Left ventricle myocardium inferior (tissue), 1 donor: ENCODE measurements at regions not wholly inside any gene's neighbourhood (a gene's known extent, or its start where the extent isn't known, plus 50 kb on each side); places are given as distances from the start of the nearest gene placed in this dataset.
"Not testable (repeated sequence)": the region's sequence is repeated elsewhere in the genome, so short reads cannot be mapped to it uniquely, and the experiment has no call there.

Source experiments
- DNase-seq: peaks from one replicate; pipeline ENCODE4 v3.0.0-alpha.2; 2020
- H3K27ac ChIP-seq: fragments of 200-600 bp; replicated peaks from 2 replicates; pipeline ENCODE4 v1.8.0; 2021
- H3K27me3 ChIP-seq: fragments of 200-600 bp; 2 replicates; pipeline ENCODE4 v1.8.0; 2021; ENCODE audit warnings: low read depth
- H3K36me3 ChIP-seq: fragments of 200-600 bp; 2 replicates; pipeline ENCODE4 v1.8.0; 2021
- H3K4me1 ChIP-seq: fragments of 200-600 bp; 2 replicates; pipeline ENCODE4 v1.8.0; 2021
- H3K4me3 ChIP-seq: fragments of 200-600 bp; 2 replicates; pipeline ENCODE4 v1.8.0; 2021; ENCODE audit warnings: mild to moderate bottlenecking, moderate library complexity
- H3K9me3 ChIP-seq: fragments of 200-600 bp; replicated peaks from 2 replicates; pipeline ENCODE4 v1.8.0; 2021
- intact Hi-C: fragments of 100-400 bp; cut with micrococcal nuclease; formaldehyde crosslinking; loops from one replicate; pipeline ENCODE4 v1.11.0; 2022
- TF ChIP-seq, protein P1 (sequence below): fragments of 200-600 bp; IDR thresholded peaks from 2 replicates; pipeline ENCODE4 v1.8.0; 2021; ENCODE audit warnings: antibody characterized with exemption, mild to moderate bottlenecking, borderline replicate concordance
- donor health status: DM: no; HTN: yes; CAD: no; lungs with severe emphysema.

DNA sequence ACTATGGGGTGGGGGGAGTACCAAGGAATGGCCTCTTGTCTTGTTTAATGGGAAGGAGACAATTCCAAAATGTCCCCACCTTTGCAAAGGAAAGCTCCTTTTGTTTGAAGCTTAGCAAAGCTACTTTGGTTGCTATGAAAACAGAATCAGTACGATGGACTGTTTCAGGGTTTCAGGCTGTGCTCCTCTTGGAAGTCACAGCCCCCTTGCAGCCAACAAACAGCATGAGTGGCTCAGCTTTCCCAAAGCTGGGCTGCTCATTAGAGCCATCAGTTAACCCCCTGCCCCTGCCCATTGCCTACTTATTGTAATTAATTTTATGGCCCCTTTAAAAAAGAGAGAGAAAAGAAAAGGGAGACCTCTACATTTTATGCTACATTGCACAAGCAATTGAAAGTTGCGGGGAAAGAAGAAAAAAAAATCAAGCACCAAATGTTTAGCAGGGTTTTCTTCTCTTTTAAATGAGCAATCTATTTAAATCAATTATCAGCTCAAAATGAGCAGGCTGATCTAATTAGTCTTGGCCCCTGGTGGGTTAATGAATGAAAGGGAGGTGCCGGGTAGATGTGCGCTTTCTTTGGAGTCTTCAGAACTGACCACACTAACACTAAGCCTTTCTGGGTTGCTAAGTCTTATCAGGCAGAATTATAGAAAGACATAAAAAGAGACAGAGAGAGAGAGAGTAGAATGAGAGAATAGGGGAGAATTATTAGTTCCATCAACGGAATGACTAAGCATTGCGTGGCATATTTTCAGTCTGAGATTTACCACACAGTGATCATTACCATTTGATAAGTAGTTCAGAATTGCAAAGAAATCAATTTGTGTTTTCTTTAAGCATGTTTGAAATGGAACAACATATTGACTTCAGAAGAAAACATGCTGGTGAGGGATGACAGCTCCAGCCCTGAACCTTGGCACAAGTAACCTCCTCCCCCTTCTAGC is 284.9 kb downstream of the INSIG2 start:
- no peak for DNase-seq
- no peak overlapping the region for H3K4me3 ChIP-seq
- no peaks in the 10 kb centered on the region for H3K4me1 ChIP-seq
- TF ChIP-seq, protein P1, sequence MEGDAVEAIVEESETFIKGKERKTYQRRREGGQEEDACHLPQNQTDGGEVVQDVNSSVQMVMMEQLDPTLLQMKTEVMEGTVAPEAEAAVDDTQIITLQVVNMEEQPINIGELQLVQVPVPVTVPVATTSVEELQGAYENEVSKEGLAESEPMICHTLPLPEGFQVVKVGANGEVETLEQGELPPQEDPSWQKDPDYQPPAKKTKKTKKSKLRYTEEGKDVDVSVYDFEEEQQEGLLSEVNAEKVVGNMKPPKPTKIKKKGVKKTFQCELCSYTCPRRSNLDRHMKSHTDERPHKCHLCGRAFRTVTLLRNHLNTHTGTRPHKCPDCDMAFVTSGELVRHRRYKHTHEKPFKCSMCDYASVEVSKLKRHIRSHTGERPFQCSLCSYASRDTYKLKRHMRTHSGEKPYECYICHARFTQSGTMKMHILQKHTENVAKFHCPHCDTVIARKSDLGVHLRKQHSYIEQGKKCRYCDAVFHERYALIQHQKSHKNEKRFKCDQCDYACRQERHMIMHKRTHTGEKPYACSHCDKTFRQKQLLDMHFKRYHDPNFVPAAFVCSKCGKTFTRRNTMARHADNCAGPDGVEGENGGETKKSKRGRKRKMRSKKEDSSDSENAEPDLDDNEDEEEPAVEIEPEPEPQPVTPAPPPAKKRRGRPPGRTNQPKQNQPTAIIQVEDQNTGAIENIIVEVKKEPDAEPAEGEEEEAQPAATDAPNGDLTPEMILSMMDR: no peak
- no peaks in the 10 kb centered on the region for H3K9me3 ChIP-seq
- intact Hi-C loops: no loop called here
- no peak overlapping the region for H3K27ac ChIP-seq
- H3K27me3 ChIP-seq: peaks cover 69% of the 10 kb centered on the region
- H3K36me3 ChIP-seq: no peaks in the 10 kb centered on the region

DNA sequence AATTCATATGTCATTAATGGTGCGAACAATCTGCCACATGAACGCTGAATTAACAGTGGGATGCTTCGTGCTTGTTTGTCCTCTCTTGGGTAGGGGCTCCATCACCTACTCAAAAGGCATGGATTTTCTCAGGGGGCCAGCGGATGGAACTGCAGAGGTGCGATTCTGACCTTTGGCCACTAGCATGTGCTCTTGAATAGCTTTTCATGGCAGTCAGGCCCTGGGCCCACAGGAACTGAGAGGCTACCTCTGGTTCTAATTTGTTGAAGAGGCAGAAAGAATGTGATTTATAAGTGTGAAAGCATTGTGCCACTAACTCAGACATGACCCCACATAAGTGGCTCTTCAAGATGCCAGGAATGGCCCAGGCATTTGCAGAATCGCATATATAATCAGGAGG is 283.2 kb downstream of the INSIG2 start:
- no peaks in the 10 kb centered on the region for H3K4me1 ChIP-seq
- TF ChIP-seq, protein P1: peak; percentile 46
- H3K4me3 ChIP-seq: no peak overlapping the region
- peaks cover 58% of the 10 kb centered on the region for H3K27me3 ChIP-seq
- DNase-seq: no peak
- intact Hi-C loops: no loop called here
- H3K9me3 ChIP-seq: no peaks in the 10 kb centered on the region
- no peak overlapping the region for H3K27ac ChIP-seq
- H3K36me3 ChIP-seq: no peaks in the 10 kb centered on the region

DNA sequence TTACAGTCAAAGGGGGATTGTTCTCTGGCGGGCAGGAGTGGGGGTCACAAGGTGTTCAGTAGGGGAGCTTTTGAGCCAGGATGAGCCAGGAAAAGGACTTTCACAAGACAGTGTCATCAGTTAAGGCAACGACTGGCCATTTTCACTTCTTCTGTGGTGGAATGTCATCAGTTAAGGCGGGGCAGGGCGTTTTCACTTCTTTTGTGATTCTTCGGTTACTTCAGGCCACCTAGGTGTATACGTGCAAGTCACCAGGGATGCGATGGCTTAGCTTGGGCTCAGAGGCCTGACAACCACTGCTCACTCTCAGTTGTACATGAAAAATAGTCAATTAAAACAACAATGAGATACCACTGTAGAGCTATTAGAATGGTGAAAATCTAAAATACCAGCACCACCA is 281.2 kb downstream of the INSIG2 start:
- peaks cover 56% of the 10 kb centered on the region for H3K27me3 ChIP-seq
- H3K4me1 ChIP-seq, DNase-seq, intact Hi-C loops, H3K9me3 ChIP-seq, H3K4me3 ChIP-seq, H3K27ac ChIP-seq, H3K36me3 ChIP-seq: not testable (repeated sequence)

DNA sequence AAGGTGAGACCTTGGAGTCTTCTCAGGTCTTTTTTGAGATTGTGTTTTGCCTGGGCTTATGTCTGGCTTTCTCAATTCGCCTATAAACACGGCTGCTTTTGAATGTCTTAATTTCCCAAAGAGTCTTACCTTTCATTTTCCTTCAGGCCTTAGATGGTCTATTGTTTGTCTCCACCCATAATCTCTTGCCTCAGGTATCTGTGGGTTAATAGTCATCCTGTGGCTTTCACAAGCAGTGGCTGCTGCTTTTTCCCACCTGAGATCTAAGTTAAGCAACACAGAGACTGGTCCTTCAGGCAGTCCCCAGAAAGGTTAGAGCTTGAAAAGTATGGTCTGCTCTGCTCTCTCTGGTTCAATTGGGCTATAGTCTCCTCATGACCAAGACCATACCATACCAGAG is 275.3 kb downstream of the INSIG2 start:
- Histone ChIP-seq H3K27me3 (peaks cover 12% of the 10 kb centered on the region), H3K9me3 (peaks cover 8% of the 10 kb centered on the region), H3K27ac (no peak overlapping the region), H3K4me3 (no peak overlapping the region), H3K36me3 (no peaks in the 10 kb centered on the region), H3K4me1 (no peaks in the 10 kb centered on the region)
- intact Hi-C loops: no loop called here
- no peak for DNase-seq
- TF ChIP-seq, protein P1: no peak

DNA sequence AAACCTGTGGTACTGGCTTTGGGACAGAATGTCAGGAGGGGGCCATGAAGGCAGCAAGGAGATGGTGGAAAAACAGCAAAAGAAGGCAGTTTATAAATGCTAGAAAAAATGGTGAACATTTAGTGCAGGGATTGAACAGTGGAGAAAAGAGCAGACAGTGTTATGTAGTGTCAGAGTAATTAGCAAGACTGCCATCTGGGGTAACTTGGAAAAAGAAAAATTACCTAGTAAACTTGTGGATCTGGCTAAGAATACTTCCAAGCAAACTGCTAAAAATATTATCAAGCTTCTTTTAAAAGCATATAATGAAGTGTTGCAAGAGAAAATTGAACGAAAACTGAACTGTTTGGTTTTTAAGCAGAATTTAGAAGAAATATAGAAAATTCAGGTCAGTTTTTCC is 267.8 kb downstream of the INSIG2 start:
- Histone ChIP-seq H3K4me1 (no peaks in the 10 kb centered on the region), H3K9me3 (peaks cover 34% of the 10 kb centered on the region), H3K27ac (no peak overlapping the region), H3K27me3 (peaks cover 17% of the 10 kb centered on the region), H3K36me3 (no peaks in the 10 kb centered on the region), H3K4me3 (no peak overlapping the region)
- TF ChIP-seq, protein P1: no peak
- DNase-seq: no peak
- intact Hi-C loops: no loop called here

DNA sequence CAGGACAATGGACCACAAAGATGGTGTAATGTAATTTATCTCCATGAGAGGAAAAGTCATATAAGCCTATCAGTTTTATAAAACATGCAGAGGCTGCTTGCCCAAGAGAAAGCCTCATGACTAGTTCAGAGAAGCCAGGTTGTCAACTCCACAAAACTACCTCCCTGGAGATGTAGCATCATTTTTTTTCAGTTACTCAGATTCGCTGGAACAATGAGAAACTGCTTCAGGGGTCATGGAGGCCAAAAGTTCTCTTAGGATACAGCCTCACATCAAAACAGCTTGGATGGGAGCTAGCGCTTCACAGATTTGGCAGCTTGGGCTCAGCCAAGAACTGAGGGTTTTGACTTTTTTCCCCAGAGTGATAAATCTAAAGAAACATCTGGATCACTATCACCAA is 263.5 kb downstream of the INSIG2 start:
- intact Hi-C loops: no loop called here
- Histone ChIP-seq H3K9me3 (peaks cover 8% of the 10 kb centered on the region), H3K27me3 (peaks cover 25% of the 10 kb centered on the region), H3K27ac (no peak overlapping the region), H3K4me1 (no peaks in the 10 kb centered on the region), H3K36me3 (no peaks in the 10 kb centered on the region), H3K4me3 (no peak overlapping the region)
- DNase-seq: no peak
- TF ChIP-seq, protein P1: no peak
